Breast epithelium (tissue), 3 donors: ENCODE measurements at regions not wholly inside any gene's neighbourhood (a gene's known extent, or its start where the extent isn't known, plus 50 kb on each side); places are given as distances from the start of the nearest gene placed in this dataset.

Experiments
- CTCF ChIP-seq, 3 donors: fragments of 450-650 bp; IDR thresholded peaks; one replicate each; pipeline ENCODE4 v1.5.1; 2016 to 2017; ENCODE audit warnings: antibody characterized with exemption in 3 of 3, mild to moderate bottlenecking in 3 of 3, moderate library complexity in 3 of 3
- POLR2A ChIP-seq: fragments of 450-650 bp; IDR thresholded peaks from one replicate; pipeline ENCODE4 v1.6.1; 2016; ENCODE audit warnings: antibody characterized with exemption, mild to moderate bottlenecking, moderate library complexity
- POLR2AphosphoS5 ChIP-seq, 3 donors: sonication (generic); formaldehyde crosslinking; IDR thresholded peaks; one replicate each; pipeline ENCODE4 v1.6.1; 2017; ENCODE audit warnings: antibody characterized with exemption in 3 of 3

GRCh38 chr7:49159536-49159935 lies 235.2 kb downstream of the CDC14C start:
- TF ChIP-seq CTCF (IDR thresholded peaks at IDR 0.05) (no peak), POLR2AphosphoS5 (IDR thresholded peaks at IDR 0.05) (no peak), POLR2A (no peak)
